ENCODE measurements at regions not wholly inside any gene's neighbourhood (a gene's known extent, or its start where the extent isn't known, plus 50 kb on each side); places are given as distances from the start of the nearest gene placed in this dataset.

DNA sequence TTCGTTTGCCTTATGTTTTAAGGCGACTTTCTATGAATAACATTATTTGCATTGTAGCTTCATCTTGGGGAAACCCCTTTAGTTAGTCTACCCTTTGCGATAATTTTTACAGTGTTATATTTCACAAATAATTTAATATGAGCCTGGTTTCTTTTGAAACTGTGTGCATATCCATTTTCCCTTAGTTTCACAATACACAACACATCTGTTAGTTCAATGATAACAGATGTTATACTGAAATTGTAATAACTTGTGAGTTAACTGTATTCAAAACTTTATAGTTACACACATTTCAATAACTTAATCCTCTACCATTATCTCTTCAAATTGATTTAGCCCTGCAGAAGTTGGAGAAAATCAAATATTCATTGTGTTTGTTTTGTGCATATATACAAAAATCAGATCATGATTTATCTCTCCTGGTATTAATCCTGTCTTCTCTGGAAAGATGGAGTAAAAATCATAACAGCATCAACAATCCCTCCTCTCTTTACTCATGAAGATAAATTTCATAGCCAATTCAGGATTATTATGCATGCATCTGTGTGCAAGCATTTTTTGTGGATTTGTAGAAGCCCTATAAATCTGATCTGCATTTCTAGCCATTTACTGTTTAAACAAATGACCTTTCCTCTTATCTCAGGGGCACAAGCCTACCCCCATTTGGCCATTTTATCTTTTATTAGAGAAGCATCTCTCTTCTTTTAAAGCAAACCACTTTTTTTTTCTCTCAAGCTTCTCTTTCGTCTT is 304.0 kb downstream of the VPS13C start:
- Histone ChIP-seq H3K4me1 (no peaks in the 10 kb centered on the region), H3K4me3 (no peak overlapping the region), H3K9me3 (no peaks in the 10 kb centered on the region), H3K36me3 (no peaks in the 10 kb centered on the region), H3K27ac (no peak overlapping the region), H3K27me3 (peaks cover 0 to 6% (median 0%) of the 10 kb centered on the region in 9 donors)
- no peak for TF ChIP-seq POLR2A (IDR thresholded peaks at IDR 0.05)
- TF ChIP-seq, protein P1, sequence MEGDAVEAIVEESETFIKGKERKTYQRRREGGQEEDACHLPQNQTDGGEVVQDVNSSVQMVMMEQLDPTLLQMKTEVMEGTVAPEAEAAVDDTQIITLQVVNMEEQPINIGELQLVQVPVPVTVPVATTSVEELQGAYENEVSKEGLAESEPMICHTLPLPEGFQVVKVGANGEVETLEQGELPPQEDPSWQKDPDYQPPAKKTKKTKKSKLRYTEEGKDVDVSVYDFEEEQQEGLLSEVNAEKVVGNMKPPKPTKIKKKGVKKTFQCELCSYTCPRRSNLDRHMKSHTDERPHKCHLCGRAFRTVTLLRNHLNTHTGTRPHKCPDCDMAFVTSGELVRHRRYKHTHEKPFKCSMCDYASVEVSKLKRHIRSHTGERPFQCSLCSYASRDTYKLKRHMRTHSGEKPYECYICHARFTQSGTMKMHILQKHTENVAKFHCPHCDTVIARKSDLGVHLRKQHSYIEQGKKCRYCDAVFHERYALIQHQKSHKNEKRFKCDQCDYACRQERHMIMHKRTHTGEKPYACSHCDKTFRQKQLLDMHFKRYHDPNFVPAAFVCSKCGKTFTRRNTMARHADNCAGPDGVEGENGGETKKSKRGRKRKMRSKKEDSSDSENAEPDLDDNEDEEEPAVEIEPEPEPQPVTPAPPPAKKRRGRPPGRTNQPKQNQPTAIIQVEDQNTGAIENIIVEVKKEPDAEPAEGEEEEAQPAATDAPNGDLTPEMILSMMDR (IDR thresholded peaks at IDR 0.05), result no peak
- DNase-seq (no peak), ATAC-seq (no peak)
- intact Hi-C loops (cut with DNase I), result no loop called here
- 82 to 92% (median 85%) methylated on average over 4 of the region's 4 CpGs for WGBS, 4 donors

DNA sequence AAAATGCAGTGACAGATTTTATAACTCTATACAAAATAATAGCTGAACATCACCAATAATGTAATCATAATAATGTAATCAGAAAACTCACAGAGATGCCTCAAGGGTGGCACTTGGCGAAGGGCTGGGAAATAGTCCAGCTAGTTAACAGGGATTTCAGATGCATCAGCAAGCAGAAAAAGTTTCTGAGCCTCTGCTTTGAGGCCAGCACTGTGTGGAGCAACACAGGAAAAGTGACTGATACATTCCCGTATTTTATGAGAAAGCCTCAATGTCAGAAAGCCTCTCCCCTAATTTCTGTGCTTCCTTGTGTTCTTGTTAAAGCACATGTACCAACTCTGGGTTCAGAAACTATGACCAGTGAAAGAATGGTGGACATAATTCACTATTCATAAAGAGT is 304.8 kb downstream of the VPS13C start:
- DNase-seq (no peak), ATAC-seq (no peak)
- Histone ChIP-seq H3K36me3 (no peaks in the 10 kb centered on the region), H3K27ac (no peak overlapping the region), H3K4me1 (no peaks in the 10 kb centered on the region), H3K9me3 (no peaks in the 10 kb centered on the region), H3K4me3 (no peak overlapping the region), H3K27me3 (peaks cover 0 to 10% (median 0%) of the 10 kb centered on the region in 9 donors)
- intact Hi-C loops (cut with DNase I), result no loop called here
- 42 to 75% (median 74%) methylated on average over 2 of the region's 2 CpGs for WGBS, 4 donors
- TF ChIP-seq POLR2A (IDR thresholded peaks at IDR 0.05), result no peak
- TF ChIP-seq, protein P1 (IDR thresholded peaks at IDR 0.05), result no peak

DNA sequence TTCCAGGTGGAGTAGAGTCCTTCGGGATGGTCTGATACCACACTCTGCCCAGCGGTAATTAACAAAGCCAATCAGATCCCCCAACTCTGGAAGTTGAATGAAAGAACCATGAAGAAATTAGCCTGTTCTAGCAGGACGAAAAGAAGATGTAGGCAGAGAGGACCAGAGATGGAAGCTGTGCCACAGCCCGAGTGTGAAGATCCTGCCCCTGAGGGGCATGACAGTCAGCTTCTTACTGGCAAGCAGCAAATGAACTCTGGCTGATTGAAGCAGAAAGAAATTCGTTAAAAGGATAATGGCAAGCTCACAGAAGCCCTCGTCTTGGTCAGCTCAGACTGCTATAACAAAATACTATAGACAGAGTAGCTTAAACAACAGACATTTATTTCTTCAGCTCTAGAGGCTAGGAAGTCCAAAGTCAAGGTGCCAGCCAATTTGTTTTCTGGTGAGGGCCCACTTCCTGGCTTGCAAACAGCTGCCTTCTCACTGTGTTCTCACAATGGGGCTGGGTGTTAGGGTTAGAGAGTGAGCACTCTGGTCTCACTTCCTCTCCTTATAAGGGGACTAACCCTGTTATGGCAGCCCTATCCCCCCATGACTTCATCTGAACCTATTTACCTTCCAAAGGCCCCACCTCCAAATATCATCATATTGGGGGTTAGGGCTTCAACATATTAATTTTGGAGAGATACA is 307.1 kb downstream of the VPS13C start:
- intact Hi-C loops (cut with DNase I), result no loop called here
- Histone ChIP-seq H3K4me3 (no peak overlapping the region), H3K27ac (no peak overlapping the region), H3K36me3 (no peaks in the 10 kb centered on the region), H3K4me1 (no peaks in the 10 kb centered on the region), H3K9me3 (no peaks in the 10 kb centered on the region), H3K27me3 (peaks cover 0 to 10% (median 0%) of the 10 kb centered on the region in 9 donors)
- ATAC-seq (no peak), DNase-seq (no peak)
- 85 to 87% (median 86%) methylated on average over 6 of the region's 6 CpGs for WGBS, 4 donors
- no peak for TF ChIP-seq POLR2A (IDR thresholded peaks at IDR 0.05)
- TF ChIP-seq, protein P1 (IDR thresholded peaks at IDR 0.05), result no peak

DNA sequence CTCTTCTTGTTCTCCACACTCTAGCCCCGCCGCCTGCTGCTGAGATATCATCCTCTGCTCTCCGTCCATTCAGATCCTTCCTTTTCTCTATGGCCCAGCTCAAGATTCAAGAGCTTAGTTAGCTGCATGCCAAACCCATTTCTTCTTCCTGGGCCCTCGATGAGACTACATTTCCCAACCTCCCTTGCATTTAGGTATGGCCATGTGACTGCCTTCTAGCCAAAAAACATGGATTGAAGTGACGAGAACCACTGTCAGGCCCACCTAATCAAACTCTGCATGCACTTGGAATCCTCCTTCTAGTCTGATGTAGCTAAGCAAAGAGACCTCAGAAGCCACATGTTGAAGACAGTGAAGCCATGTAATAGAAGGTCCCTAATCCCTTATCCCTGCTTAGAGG is 308.2 kb downstream of the VPS13C start:
- no peak overlapping the region for H3K4me3 ChIP-seq
- peaks cover 0 to 10% (median 0%) of the 10 kb centered on the region in 9 donors for H3K27me3 ChIP-seq
- H3K4me1 ChIP-seq, result no peaks in the 10 kb centered on the region
- TF ChIP-seq, protein P1 (IDR thresholded peaks at IDR 0.05), result no peak
- TF ChIP-seq POLR2A (IDR thresholded peaks at IDR 0.05), result no peak
- 67 to 74% (median 68%) methylated on average over 5 of the region's 5 CpGs for WGBS, 4 donors
- no peak overlapping the region for H3K27ac ChIP-seq
- intact Hi-C loops (cut with DNase I), result no loop called here
- no peaks in the 10 kb centered on the region for H3K36me3 ChIP-seq
- DNase-seq, result no peak
- no peaks in the 10 kb centered on the region for H3K9me3 ChIP-seq
- ATAC-seq, result no peak
